Upper lobe of left lung (tissue), 4 donors: ENCODE measurements at regions not wholly inside any gene's neighbourhood (a gene's known extent, or its start where the extent isn't known, plus 50 kb on each side); places are given as distances from the start of the nearest gene placed in this dataset.

Experiments used
- EP300 ChIP-seq, 4 donors: sonication (generic); formaldehyde crosslinking; IDR thresholded peaks; one replicate each; pipeline ENCODE4 v1.5.1; 2017; ENCODE audit warnings: antibody characterized with exemption in 4 of 4, control low read depth in 2 of 4
- POLR2AphosphoS5 ChIP-seq, 2 donors: sonication (generic); formaldehyde crosslinking; IDR thresholded peaks; one replicate each; pipeline ENCODE4 v1.5.1; 2017; ENCODE audit warnings: antibody characterized with exemption in 2 of 2
- TF ChIP-seq, protein P1 (sequence below), 6 experiments: fragments of 450-650 bp in 4 of 6; fragments of 200-600 bp in 2 of 6; sonication (generic) in 2 of 6; IDR thresholded peaks; one replicate each; pipeline ENCODE4 v1.5.1; 2016 to 2019; ENCODE audit warnings: antibody characterized with exemption in 6 of 6

DNA sequence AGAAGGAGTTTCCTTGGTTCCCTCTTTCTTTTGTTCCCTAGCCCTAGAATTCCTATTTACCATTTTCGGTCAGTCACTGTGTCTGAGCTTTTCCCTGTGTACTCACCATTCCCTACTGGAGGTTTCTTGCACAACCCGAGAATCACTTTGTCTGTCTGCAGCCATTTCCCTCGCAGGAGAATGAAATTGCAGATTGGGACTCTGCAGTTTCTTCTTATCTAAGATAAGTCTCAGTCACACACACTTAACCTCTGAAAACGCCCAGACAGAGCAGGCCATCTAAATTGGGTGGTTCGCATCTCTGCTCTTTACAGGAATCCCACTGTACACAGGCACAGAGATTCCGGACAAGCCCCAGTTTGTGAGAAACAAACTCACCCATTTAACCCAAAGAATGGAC, 58.6 kb upstream of the CNTNAP2 start:
- TF ChIP-seq, protein P1, sequence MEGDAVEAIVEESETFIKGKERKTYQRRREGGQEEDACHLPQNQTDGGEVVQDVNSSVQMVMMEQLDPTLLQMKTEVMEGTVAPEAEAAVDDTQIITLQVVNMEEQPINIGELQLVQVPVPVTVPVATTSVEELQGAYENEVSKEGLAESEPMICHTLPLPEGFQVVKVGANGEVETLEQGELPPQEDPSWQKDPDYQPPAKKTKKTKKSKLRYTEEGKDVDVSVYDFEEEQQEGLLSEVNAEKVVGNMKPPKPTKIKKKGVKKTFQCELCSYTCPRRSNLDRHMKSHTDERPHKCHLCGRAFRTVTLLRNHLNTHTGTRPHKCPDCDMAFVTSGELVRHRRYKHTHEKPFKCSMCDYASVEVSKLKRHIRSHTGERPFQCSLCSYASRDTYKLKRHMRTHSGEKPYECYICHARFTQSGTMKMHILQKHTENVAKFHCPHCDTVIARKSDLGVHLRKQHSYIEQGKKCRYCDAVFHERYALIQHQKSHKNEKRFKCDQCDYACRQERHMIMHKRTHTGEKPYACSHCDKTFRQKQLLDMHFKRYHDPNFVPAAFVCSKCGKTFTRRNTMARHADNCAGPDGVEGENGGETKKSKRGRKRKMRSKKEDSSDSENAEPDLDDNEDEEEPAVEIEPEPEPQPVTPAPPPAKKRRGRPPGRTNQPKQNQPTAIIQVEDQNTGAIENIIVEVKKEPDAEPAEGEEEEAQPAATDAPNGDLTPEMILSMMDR (IDR thresholded peaks at IDR 0.05) = no peak
- TF ChIP-seq POLR2AphosphoS5 (IDR thresholded peaks at IDR 0.05) (no peak), EP300 (IDR thresholded peaks at IDR 0.05) (no peak)
